ENCODE measurements at regions not wholly inside any gene's neighbourhood (a gene's known extent, or its start where the extent isn't known, plus 50 kb on each side); places are given as distances from the start of the nearest gene placed in this dataset.

- no peak for DNase-seq
- Histone ChIP-seq H3K36me3 (ENCODE audit: control insufficient read depth, insufficient read depth, low read length) (no peaks in the 10 kb centered on the region), H3K4me1 (no peaks in the 10 kb centered on the region), H3K9me3 (no peaks in the 10 kb centered on the region), H3K27me3 (replicated peaks; ENCODE audit: control insufficient read depth, insufficient read depth, low read length) (no peaks in the 10 kb centered on the region), H3K4me3 (ENCODE audit: low read depth, low read length) (no peak overlapping the region)
- Mint-ChIP-seq H3K36me3 (ENCODE audit: insufficient read depth, unreplicated experiment) (no peaks in the 10 kb centered on the region), H3K9me3 (ENCODE audit: unreplicated experiment) (peaks cover 9% of the 10 kb centered on the region), H3K27me3 (ENCODE audit: insufficient read depth, unreplicated experiment) (no peaks in the 10 kb centered on the region), H3K4me3 (ENCODE audit: unreplicated experiment) (no peak overlapping the region), H3K4me1 (ENCODE audit: low read depth, unreplicated experiment) (peaks cover 6% of the 10 kb centered on the region), H3K27ac (ENCODE audit: unreplicated experiment) (no peak overlapping the region)
- ChIA-PET CTCF (no interaction called here), POLR2A (no interaction called here)
- TF ChIP-seq CTCF (IDR thresholded peaks at IDR 0.05; ENCODE audit: insufficient read depth in 1 of 2, low read depth in 1 of 2, low read length in 1 of 2, severe bottlenecking in 1 of 2, unreplicated experiment in 1 of 2) = no peak
- intact Hi-C loops (cut with micrococcal nuclease; ENCODE audit: unreplicated experiment) = no loop called here
- no TSS peak for BruUV-seq (replicated peaks)
Observed at GRCh38 chr3:153843994-153844393, 277.2 kb upstream of the ARHGEF26 start.

GRCh38 chr3:153845311-153845710 is 275.9 kb upstream of the ARHGEF26 start:
- no TSS peak for BruUV-seq (replicated peaks)
- no peak overlapping the region for H3K4me3 Mint-ChIP-seq (ENCODE audit: unreplicated experiment)

GRCh38 chr3:153848702-153849101 is 272.5 kb upstream of the ARHGEF26 start:
- no TSS peak for BruUV-seq (replicated peaks)
- CTCF ChIA-PET = no interaction called here
- no peak overlapping the region for H3K4me3 Mint-ChIP-seq (ENCODE audit: unreplicated experiment)

More at GRCh38 chr3:153845311-153845710, 275.9 kb upstream of the ARHGEF26 start:
- no peak for DNase-seq
- ChIA-PET POLR2A (no interaction called here), CTCF (no interaction called here)
- Mint-ChIP-seq H3K4me1 (ENCODE audit: low read depth, unreplicated experiment) (peaks cover 6% of the 10 kb centered on the region), H3K27me3 (ENCODE audit: insufficient read depth, unreplicated experiment) (no peaks in the 10 kb centered on the region), H3K27ac (ENCODE audit: unreplicated experiment) (no peak overlapping the region), H3K36me3 (ENCODE audit: insufficient read depth, unreplicated experiment) (no peaks in the 10 kb centered on the region), H3K9me3 (ENCODE audit: unreplicated experiment) (peaks cover 9% of the 10 kb centered on the region)
- Histone ChIP-seq H3K4me1 (no peaks in the 10 kb centered on the region), H3K4me3 (ENCODE audit: low read depth, low read length) (no peak overlapping the region), H3K36me3 (ENCODE audit: control insufficient read depth, insufficient read depth, low read length) (no peaks in the 10 kb centered on the region), H3K9me3 (no peaks in the 10 kb centered on the region), H3K27me3 (replicated peaks; ENCODE audit: control insufficient read depth, insufficient read depth, low read length) (no peaks in the 10 kb centered on the region)
- no peak for TF ChIP-seq CTCF (IDR thresholded peaks at IDR 0.05; ENCODE audit: insufficient read depth in 1 of 2, low read depth in 1 of 2, low read length in 1 of 2, severe bottlenecking in 1 of 2, unreplicated experiment in 1 of 2)
- intact Hi-C loops (cut with micrococcal nuclease; ENCODE audit: unreplicated experiment) = no loop called here

More at GRCh38 chr3:153848702-153849101, 272.5 kb upstream of the ARHGEF26 start:
- peaks cover 6% of the 10 kb centered on the region for H3K4me1 Mint-ChIP-seq (ENCODE audit: low read depth, unreplicated experiment)
- Histone ChIP-seq H3K36me3 (ENCODE audit: control insufficient read depth, insufficient read depth, low read length) (no peaks in the 10 kb centered on the region), H3K4me1 (no peaks in the 10 kb centered on the region), H3K27me3 (replicated peaks; ENCODE audit: control insufficient read depth, insufficient read depth, low read length) (no peaks in the 10 kb centered on the region), H3K4me3 (ENCODE audit: low read depth, low read length) (no peak overlapping the region), H3K9me3 (no peaks in the 10 kb centered on the region)
- no peaks in the 10 kb centered on the region for H3K36me3 Mint-ChIP-seq (ENCODE audit: insufficient read depth, unreplicated experiment)
- no peak overlapping the region for H3K27ac Mint-ChIP-seq (ENCODE audit: unreplicated experiment)
- peaks cover 9% of the 10 kb centered on the region for H3K9me3 Mint-ChIP-seq (ENCODE audit: unreplicated experiment)
- no peak for TF ChIP-seq CTCF (IDR thresholded peaks at IDR 0.05; ENCODE audit: insufficient read depth in 1 of 2, low read depth in 1 of 2, low read length in 1 of 2, severe bottlenecking in 1 of 2, unreplicated experiment in 1 of 2)
- peak; percentile 63 to 72 for DNase-seq
- intact Hi-C loops (cut with micrococcal nuclease; ENCODE audit: unreplicated experiment) = no loop called here
- H3K27me3 Mint-ChIP-seq (ENCODE audit: insufficient read depth, unreplicated experiment) = no peaks in the 10 kb centered on the region
- POLR2A ChIA-PET = no interaction called here

Measured in Caco-2 (cell line).